Lung (tissue), 11 donors: ENCODE measurements at regions not wholly inside any gene's neighbourhood (a gene's known extent, or its start where the extent isn't known, plus 50 kb on each side); places are given as distances from the start of the nearest gene placed in this dataset.

ENCODE experiments used
- ATAC-seq: fragments of 200-7000 bp; cut with Tn5 transposase; one replicate; pipeline ENCODE4 v1.9.1; 2020; ENCODE audit warnings: moderate number of reproducible peaks; ENCODE audit not compliant: insufficient read depth, low FRiP score
- DNase-seq, 3 donors: peaks; one replicate each; pipeline ENCODE4 v3.0.0-alpha.2; 2013 to 2017
- H3K27ac ChIP-seq, 2 donors: one replicate each; pipeline ENCODE4 v1.5.1; 2013; ENCODE audit warnings: mild to moderate bottlenecking in 2 of 2, moderate library complexity in 2 of 2, control low read depth in 1 of 2, inconsistent platforms in 1 of 2, low read depth in 1 of 2, low read length in 1 of 2
- H3K27me3 ChIP-seq, 3 donors: one replicate each; pipeline ENCODE4 v1.5.1; 2013; ENCODE audit warnings: low read length in 2 of 3; ENCODE audit not compliant: control insufficient read depth in 3 of 3, insufficient read depth in 3 of 3
- H3K36me3 ChIP-seq, 4 donors: one replicate each; pipeline ENCODE4 v1.5.1; 2013; ENCODE audit warnings: low read length in 4 of 4, mild to moderate bottlenecking in 1 of 4, moderate library complexity in 1 of 4; ENCODE audit not compliant: control insufficient read depth in 4 of 4, insufficient read depth in 4 of 4
- H3K4me1 ChIP-seq, 5 donors: one replicate each; pipeline ENCODE4 v1.5.1; 2013; ENCODE audit warnings: low read length in 5 of 5, mild to moderate bottlenecking in 2 of 5, moderate library complexity in 1 of 5; ENCODE audit not compliant: control insufficient read depth in 5 of 5, insufficient read depth in 5 of 5
- H3K4me3 ChIP-seq: one replicate; pipeline ENCODE4 v1.5.1; 2013; ENCODE audit warnings: mild to moderate bottlenecking, control low read depth, moderate library complexity
- H3K9ac ChIP-seq, 2 donors: one replicate each; pipeline ENCODE4 v1.5.1; 2013; ENCODE audit warnings: low read length in 2 of 2, control low read depth in 1 of 2; ENCODE audit not compliant: insufficient read depth in 1 of 2
- H3K9me3 ChIP-seq, 4 donors: one replicate each; pipeline ENCODE4 v1.5.1; 2013; ENCODE audit warnings: low read length in 3 of 4, mild to moderate bottlenecking in 1 of 4, moderate library complexity in 1 of 4; ENCODE audit not compliant: control insufficient read depth in 4 of 4, insufficient read depth in 3 of 4
- CTCF ChIP-seq: IDR thresholded peaks from 2 replicates; pipeline ENCODE4 v1.5.1; 2012; ENCODE audit warnings: mild to moderate bottlenecking; ENCODE audit errors: control extremely low read depth, extremely low read depth
- WGBS, 2 donors: extraction: QIAGEN DNeasy Blood & Tissue Kit; methylation state at CpG; one replicate each; pipeline ENCODE4 v1.1.7; 2013; 5-methylcytosine and 5-hydroxymethylcytosine counted together
- donor health status: control.
- donor health status: control.
- donor health status: Bipolar disorder and iron deficiency.
- donor health status: healthy.
- donor health status: DM: yes; HTN: yes; CAD: no.

- no peaks in the 10 kb centered on the region for H3K9me3 ChIP-seq
- no peak for ATAC-seq
- H3K27ac ChIP-seq: no peak overlapping the region
- peaks cover 0 to 3% (median 0%) of the 10 kb centered on the region in 3 donors for H3K27me3 ChIP-seq
- H3K36me3 ChIP-seq: no peaks in the 10 kb centered on the region
- no peak overlapping the region for H3K9ac ChIP-seq
- H3K4me3 ChIP-seq: no peak overlapping the region
- WGBS, 2 donors: 68 to 69% methylated on average over 4 of the region's 4 CpGs
- H3K4me1 ChIP-seq: peaks cover 0 to 2% (median 0%) of the 10 kb centered on the region in 5 donors
- TF ChIP-seq CTCF: no peak
- DNase-seq: no peak
Observed at GRCh38 chr1:58358346-58358745, 188.2 kb downstream of the OMA1 start.

DNA sequence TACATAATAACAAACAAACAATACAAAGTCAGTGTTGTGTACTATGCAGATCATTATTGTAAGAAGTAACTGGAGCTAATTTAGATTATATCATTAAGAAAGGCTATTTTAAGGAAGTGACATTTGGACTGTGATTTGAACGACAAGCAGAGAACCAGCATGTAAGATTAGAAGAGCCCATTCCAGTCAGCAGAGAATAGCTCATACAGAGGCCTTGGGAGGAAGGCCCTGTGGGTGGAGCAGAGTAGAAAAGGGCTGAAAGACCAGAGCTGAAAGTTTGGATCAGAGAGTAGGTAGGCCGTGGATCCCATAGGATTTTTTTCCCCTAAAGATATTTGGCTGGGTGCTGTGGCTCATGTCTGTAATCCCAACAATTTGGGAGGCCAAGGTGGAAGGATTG, 190.1 kb downstream of the OMA1 start:
- peaks cover 0 to 3% (median 0%) of the 10 kb centered on the region in 3 donors for H3K27me3 ChIP-seq
- no peaks in the 10 kb centered on the region for H3K36me3 ChIP-seq
- ATAC-seq (no peak), DNase-seq (no peak)
- H3K9me3 ChIP-seq: no peaks in the 10 kb centered on the region
- H3K27ac ChIP-seq: no peak overlapping the region
- H3K4me1 ChIP-seq: peaks cover 0 to 2% (median 0%) of the 10 kb centered on the region in 5 donors
- no peak overlapping the region for H3K9ac ChIP-seq
- 74 to 80% methylated on average over 2 of the region's 2 CpGs for whole genome bisulfite sequencing, 2 donors
- H3K4me3 ChIP-seq: no peak overlapping the region
- TF ChIP-seq CTCF: no peak

DNA sequence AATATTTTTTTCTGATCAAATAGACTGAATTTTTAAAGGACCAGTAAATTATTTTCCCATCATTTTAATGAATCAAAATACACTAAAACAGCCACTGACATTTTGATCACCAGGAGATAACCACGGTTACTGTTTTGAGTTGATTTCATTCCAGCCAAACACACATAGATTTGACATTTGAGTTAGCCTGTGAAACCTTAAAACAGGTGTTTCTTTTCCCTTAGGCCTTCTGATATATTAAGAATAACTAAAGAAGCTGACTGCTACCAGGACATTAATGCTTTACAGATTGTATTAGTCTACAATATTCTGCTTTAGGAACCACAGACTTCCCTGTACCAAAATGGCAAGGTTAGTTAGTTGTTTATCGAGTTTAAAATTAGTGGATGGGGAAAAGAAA, 193.4 kb downstream of the OMA1 start:
- no peak for DNase-seq
- 89 to 95% methylated on average over 2 of the region's 2 CpGs for WGBS, 2 donors
- TF ChIP-seq CTCF: no peak
- Histone ChIP-seq H3K4me1 (peaks cover 0 to 2% (median 0%) of the 10 kb centered on the region in 5 donors), H3K9ac (no peak overlapping the region), H3K4me3 (no peak overlapping the region), H3K9me3 (no peaks in the 10 kb centered on the region), H3K36me3 (no peaks in the 10 kb centered on the region), H3K27ac (no peak overlapping the region), H3K27me3 (peaks cover 0 to 3% (median 0%) of the 10 kb centered on the region in 3 donors)
- ATAC-seq: no peak

DNA sequence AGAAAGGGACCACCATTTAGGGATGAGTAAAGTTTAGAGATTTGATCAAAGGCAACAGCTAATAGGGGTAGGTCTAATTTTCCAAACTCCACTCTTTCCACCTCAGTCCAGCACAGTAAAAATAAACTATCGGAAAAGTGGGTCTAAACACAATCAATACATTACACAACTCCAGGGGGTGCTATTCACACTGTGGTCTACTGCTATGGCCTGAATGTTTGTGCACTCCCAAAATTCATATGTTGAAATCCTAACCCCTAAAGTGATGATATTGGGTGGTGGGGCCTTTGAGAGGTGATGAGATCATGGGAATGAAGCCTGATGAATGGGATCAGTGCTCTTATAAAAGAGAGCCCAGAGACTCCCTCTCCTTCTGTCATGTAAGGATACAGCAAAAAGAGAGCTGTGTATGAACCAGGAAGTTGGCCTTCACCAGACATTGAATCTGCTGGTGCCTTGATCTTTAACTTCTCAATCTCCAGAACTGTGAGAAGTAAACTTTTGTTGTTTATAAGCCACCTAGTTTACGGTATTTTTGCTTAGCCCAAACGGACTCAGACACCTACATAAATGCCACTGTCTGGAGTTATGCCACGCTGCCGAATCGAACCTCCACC, 193.9 kb downstream of the OMA1 start:
- ATAC-seq (no peak), DNase-seq (no peak)
- WGBS, 2 donors: 94 to 95% methylated on average over 6 of the region's 6 CpGs
- H3K9ac ChIP-seq: no peak overlapping the region
- H3K4me3 ChIP-seq: no peak overlapping the region
- H3K36me3 ChIP-seq: no peaks in the 10 kb centered on the region
- TF ChIP-seq CTCF: no peak
- no peak overlapping the region for H3K27ac ChIP-seq
- peaks cover 0 to 3% (median 0%) of the 10 kb centered on the region in 3 donors for H3K27me3 ChIP-seq
- peaks cover 0 to 2% (median 0%) of the 10 kb centered on the region in 5 donors for H3K4me1 ChIP-seq
- no peaks in the 10 kb centered on the region for H3K9me3 ChIP-seq
